GM12878 (cell line): ENCODE measurements at regions not wholly inside any gene's neighbourhood (a gene's known extent, or its start where the extent isn't known, plus 50 kb on each side); places are given as distances from the start of the nearest gene placed in this dataset.

Experiments used
- ATAC-seq: fragments of 200-7000 bp; cut with Tn5 transposase; 3 replicates; pipeline ENCODE4 v1.9.1; 2020; ENCODE audit warnings: mild to moderate bottlenecking, moderate library complexity
- BruUV-seq: library from RNA; stranded (reverse); fragments of 400-500 nt; replicated peaks from 2 replicates; lab custom pipeline; 2021; lab: Mats Ljungman, UMichigan
- CTCF ChIA-PET: fragments of 300-600 bp; sonication (Branson Sonifier 250); formaldehyde crosslinking; extraction: SDS; loops from one replicate; lab custom pipeline; 2021; ENCODE audit warnings: inconsistent platforms; lab: Yijun Ruan, JAX
- POLR2A ChIA-PET: fragments of 350-600 bp; formaldehyde crosslinking; extraction: SDS; loops from one replicate; lab custom pipeline; 2021; ENCODE audit warnings: inconsistent platforms; lab: Charles Lee
- RAD21 ChIA-PET: fragments of 300-600 bp; sonication (Branson Sonifier 250); formaldehyde crosslinking; loops from one replicate; lab custom pipeline; 2023; ENCODE audit warnings: antibody characterized with exemption; ENCODE audit not compliant: unreplicated experiment; lab: Charles Lee
- SMC1A ChIA-PET: fragments of 300-600 bp; sonication (Branson Sonifier 250); formaldehyde crosslinking; loops from one replicate; lab custom pipeline; 2023; ENCODE audit not compliant: unreplicated experiment, uncharacterized antibody; lab: Charles Lee
- DNase-seq: peaks from one replicate; pipeline ENCODE4 v3.0.0-alpha.2; 2011; ENCODE audit warnings: low read depth, low spot score
- FAIRE-seq: peaks from 3 replicates; lab custom pipeline; 2011; peaks lifted over from hg19 to GRCh38; lab: Jason Lieb, UNC
- H2AFZ ChIP-seq: 2 replicates; pipeline ENCODE4 v1.6.0; 2011; ENCODE audit warnings: low read depth, low read length, control low read depth; ENCODE audit not compliant: control insufficient read depth
- H3K27ac ChIP-seq: 2 replicates; pipeline ENCODE4 v1.5.1; 2011; ENCODE audit warnings: control low read depth; ENCODE audit not compliant: control insufficient read depth, insufficient read depth
- H3K27me3 ChIP-seq, 2 experiments: replicated peaks in 1 of 2; 2 replicates each; pipeline versions ENCODE4 v1.6.0 to v1.6.1; 2011; ENCODE audit warnings: low read length in 1 of 2; ENCODE audit not compliant: control insufficient read depth in 2 of 2, insufficient read depth in 2 of 2
- H3K36me3 ChIP-seq, 2 experiments: 2 replicates each; pipeline ENCODE4 v1.5.1; 2011; ENCODE audit warnings: low read length in 1 of 2; ENCODE audit not compliant: control insufficient read depth in 2 of 2, insufficient read depth in 2 of 2
- H3K4me1 ChIP-seq: 2 replicates; pipeline ENCODE4 v1.6.1; 2011; ENCODE audit warnings: mild to moderate bottlenecking, low read length, moderate library complexity, mixed read lengths; ENCODE audit not compliant: control insufficient read depth, insufficient read depth
- H3K4me2 ChIP-seq: 2 replicates; pipeline ENCODE4 v1.6.0; 2011; ENCODE audit warnings: control low read depth; ENCODE audit not compliant: control insufficient read depth, insufficient read depth
- H3K4me3 ChIP-seq: fragments of 200-600 bp; sonication (generic); 2 replicates; pipeline ENCODE4 v1.5.1; 2016
- H3K79me2 ChIP-seq: 2 replicates; pipeline ENCODE4 v1.6.0; 2011; ENCODE audit warnings: low read length; ENCODE audit not compliant: control insufficient read depth, insufficient read depth
- H3K9ac ChIP-seq: 2 replicates; pipeline ENCODE4 v1.8.0; 2011; ENCODE audit warnings: low read length, control low read depth, mixed read lengths; ENCODE audit not compliant: control insufficient read depth, insufficient read depth
- H3K9me3 ChIP-seq: replicated peaks from 3 replicates; pipeline ENCODE4 v1.5.1; 2011; ENCODE audit warnings: mild to moderate bottlenecking, low read length; ENCODE audit not compliant: control insufficient read depth, insufficient read depth
- H4K20me1 ChIP-seq: 2 replicates; pipeline ENCODE4 v1.6.0; 2011; ENCODE audit not compliant: control insufficient read depth, insufficient read depth
- FOXK2 ChIP-seq: fragments of 450-650 bp; IDR thresholded peaks from 2 replicates; pipeline ENCODE4 v1.6.1; 2017; ENCODE audit warnings: mild to moderate bottlenecking, moderate library complexity
- NFXL1 ChIP-seq: fragments of 450-650 bp; IDR thresholded peaks from 2 replicates; pipeline ENCODE4 v1.6.1; 2017; ENCODE audit warnings: antibody characterized with exemption, mild to moderate bottlenecking, borderline replicate concordance
- SRF ChIP-seq, 2 experiments: IDR thresholded peaks; 2 replicates each; pipeline ENCODE4 v1.6.1; 2011; ENCODE audit warnings: low read depth in 2 of 2, low read length in 2 of 2, mild to moderate bottlenecking in 1 of 2, moderate library complexity in 1 of 2
- SUPT20H ChIP-seq: IDR thresholded peaks from 2 replicates; pipeline ENCODE4 v1.6.1; 2011; ENCODE audit warnings: low read depth, mild to moderate bottlenecking, low read length, moderate library complexity, borderline replicate concordance; ENCODE audit not compliant: control insufficient read depth
- ZNF217 ChIP-seq: fragments of 450-650 bp; IDR thresholded peaks from 2 replicates; pipeline ENCODE4 v1.6.1; 2017; ENCODE audit warnings: antibody characterized with exemption, mild to moderate bottlenecking
- WGBS: methylation state at CpG from one replicate; pipeline ENCODE4 v1.1.6; 2016; ENCODE audit warnings: low lambda C conversion rate; ENCODE audit not compliant: insufficient replicate concordance, insufficient coverage; ENCODE audit errors: missing lambda C conversion rate; 5-methylcytosine and 5-hydroxymethylcytosine counted together
- in situ Hi-C: fragments of 300-500 bp; cut with MboI; formaldehyde crosslinking; loops from 9 replicates; pipeline ENCODE4 v1.14.3; 2018; ENCODE audit warnings: mixed read lengths
- intact Hi-C: fragments of 100-400 bp; cut with micrococcal nuclease; formaldehyde crosslinking; loops from one replicate; pipeline ENCODE4 v1.14.2; 2022; ENCODE audit not compliant: unreplicated experiment
- TF ChIP-seq, protein P1 (sequence below): IDR thresholded peaks from 2 replicates; pipeline ENCODE4 v1.6.1; 2011; ENCODE audit warnings: low read depth, low read length, improper control_type of control experiment, borderline replicate concordance

DNA sequence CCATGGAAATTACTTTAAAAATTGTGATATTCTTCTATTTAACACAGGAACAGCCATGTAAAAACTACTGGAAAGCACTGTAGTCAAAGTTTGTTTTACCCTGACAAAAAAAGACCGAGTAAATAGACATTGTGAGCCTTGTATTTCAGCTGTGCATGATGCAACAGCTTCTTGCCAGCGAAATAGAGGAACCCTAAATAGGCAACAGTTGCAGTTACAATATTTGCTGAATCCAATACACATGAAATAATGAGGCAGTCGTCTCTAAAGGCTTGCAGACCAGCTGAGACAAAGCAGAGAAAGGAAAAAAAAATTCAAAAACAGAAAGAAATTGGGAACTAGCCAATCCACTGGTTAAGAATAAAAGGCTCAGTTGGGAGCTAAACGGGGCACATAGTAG lies 1001.1 kb downstream of the OLFM4 start:
- no peak for TF ChIP-seq NFXL1
- no peak for TF ChIP-seq SRF (IDR thresholded peaks at IDR 0.05; ENCODE audit: low read depth in 2 of 2, low read length in 2 of 2)
- TF ChIP-seq SUPT20H: no peak
- TF ChIP-seq, protein P1, sequence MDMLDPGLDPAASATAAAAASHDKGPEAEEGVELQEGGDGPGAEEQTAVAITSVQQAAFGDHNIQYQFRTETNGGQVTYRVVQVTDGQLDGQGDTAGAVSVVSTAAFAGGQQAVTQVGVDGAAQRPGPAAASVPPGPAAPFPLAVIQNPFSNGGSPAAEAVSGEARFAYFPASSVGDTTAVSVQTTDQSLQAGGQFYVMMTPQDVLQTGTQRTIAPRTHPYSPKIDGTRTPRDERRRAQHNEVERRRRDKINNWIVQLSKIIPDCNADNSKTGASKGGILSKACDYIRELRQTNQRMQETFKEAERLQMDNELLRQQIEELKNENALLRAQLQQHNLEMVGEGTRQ: no peak
- no peak for TF ChIP-seq FOXK2
- no peak for TF ChIP-seq ZNF217
- 23% methylated on average over 4 of the region's 4 CpGs for WGBS
- Histone ChIP-seq H3K4me2 (no peak overlapping the region), H3K79me2 (no peaks in the 10 kb centered on the region), H3K27me3 (no peaks in the 10 kb centered on the region), H3K4me1 (no peaks in the 10 kb centered on the region), H2AFZ (peak overlapping the region; percentile 21; the same call in 1 of the 2 replicates), H3K27ac (no peak overlapping the region), H4K20me1 (no peaks in the 10 kb centered on the region), H3K9ac (no peak overlapping the region), H3K36me3 (no peaks in the 10 kb centered on the region), H3K4me3 (no peak overlapping the region), H3K9me3 (no peaks in the 10 kb centered on the region; the same call in 2 of the 3 replicates)
- CTCF ChIA-PET: interaction anchor here (1.0 kb wide), 1 partner anchor 73 kb away, joined by 3 read pairs; no protein-coding TSS in a partner anchor
- DNase-seq (no peak), ATAC-seq (no peak), FAIRE-seq (no peak)
- intact Hi-C loops (no loop called here), in situ Hi-C loops (no loop called here)
- SMC1A ChIA-PET: interaction anchor here (0.9 to 1.0 kb wide), 2 partner anchors 26 to 92 kb away, joined by 3 read pairs; no protein-coding TSS in a partner anchor
- POLR2A ChIA-PET: interaction anchor here (1.0 kb wide), 1 partner anchor 26 kb away, joined by 3 read pairs; no protein-coding TSS in a partner anchor
- RAD21 ChIA-PET: interaction anchor here (1.4 to 2.1 kb wide), 2 partner anchors 24 to 26 kb away, joined by 4 to 6 read pairs; no protein-coding TSS in a partner anchor
- no TSS peak for BruUV-seq
